ENCODE measurements at regions not wholly inside any gene's neighbourhood (a gene's known extent, or its start where the extent isn't known, plus 50 kb on each side); places are given as distances from the start of the nearest gene placed in this dataset.

DNA sequence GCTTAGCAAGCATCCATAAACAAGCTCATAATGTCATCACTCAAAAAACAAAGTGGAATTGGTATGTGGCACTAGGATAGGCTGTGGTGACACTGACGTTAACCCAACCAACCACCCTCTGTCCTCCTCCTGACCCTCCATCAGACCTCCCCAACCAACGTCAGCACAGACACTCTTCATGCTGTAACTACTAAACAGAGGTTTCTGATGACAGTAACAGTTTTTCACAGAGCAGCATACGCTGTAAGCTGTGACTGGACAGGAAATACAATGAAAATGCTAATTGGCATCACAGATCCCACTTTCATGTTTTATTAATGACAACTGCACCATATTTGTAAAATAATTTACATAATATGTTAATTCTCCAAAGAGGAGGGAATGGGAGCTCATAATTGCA is 238.0 kb downstream of the IRS2 start:
- TF ChIP-seq ZNF610 (tag by site-specific recombination; IDR thresholded peaks at IDR 0.05; ENCODE audit: borderline replicate concordance) (no peak), ZNF10 (tag by site-specific recombination; IDR thresholded peaks at IDR 0.05) (no peak), ELK4 (IDR thresholded peaks at IDR 0.05; ENCODE audit: borderline replicate concordance, low read depth, low read length) (no peak), ZBTB20 (tag by site-specific recombination; IDR thresholded peaks at IDR 0.05) (no peak), ZNF558 (tag by site-specific recombination; IDR thresholded peaks at IDR 0.05) (no peak), ZNF140 (tag by site-specific recombination; IDR thresholded peaks at IDR 0.05) (no peak)
- TF ChIP-seq, protein P1, sequence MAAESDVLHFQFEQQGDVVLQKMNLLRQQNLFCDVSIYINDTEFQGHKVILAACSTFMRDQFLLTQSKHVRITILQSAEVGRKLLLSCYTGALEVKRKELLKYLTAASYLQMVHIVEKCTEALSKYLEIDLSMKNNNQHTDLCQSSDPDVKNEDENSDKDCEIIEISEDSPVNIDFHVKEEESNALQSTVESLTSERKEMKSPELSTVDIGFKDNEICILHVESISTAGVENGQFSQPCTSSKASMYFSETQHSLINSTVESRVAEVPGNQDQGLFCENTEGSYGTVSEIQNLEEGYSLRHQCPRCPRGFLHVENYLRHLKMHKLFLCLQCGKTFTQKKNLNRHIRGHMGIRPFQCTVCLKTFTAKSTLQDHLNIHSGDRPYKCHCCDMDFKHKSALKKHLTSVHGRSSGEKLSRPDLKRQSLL (tag by site-specific recombination; IDR thresholded peaks at IDR 0.05), result no peak
- TF ChIP-seq, protein P2, sequence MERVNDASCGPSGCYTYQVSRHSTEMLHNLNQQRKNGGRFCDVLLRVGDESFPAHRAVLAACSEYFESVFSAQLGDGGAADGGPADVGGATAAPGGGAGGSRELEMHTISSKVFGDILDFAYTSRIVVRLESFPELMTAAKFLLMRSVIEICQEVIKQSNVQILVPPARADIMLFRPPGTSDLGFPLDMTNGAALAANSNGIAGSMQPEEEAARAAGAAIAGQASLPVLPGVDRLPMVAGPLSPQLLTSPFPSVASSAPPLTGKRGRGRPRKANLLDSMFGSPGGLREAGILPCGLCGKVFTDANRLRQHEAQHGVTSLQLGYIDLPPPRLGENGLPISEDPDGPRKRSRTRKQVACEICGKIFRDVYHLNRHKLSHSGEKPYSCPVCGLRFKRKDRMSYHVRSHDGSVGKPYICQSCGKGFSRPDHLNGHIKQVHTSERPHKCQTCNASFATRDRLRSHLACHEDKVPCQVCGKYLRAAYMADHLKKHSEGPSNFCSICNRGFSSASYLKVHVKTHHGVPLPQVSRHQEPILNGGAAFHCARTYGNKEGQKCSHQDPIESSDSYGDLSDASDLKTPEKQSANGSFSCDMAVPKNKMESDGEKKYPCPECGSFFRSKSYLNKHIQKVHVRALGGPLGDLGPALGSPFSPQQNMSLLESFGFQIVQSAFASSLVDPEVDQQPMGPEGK (tag by site-specific recombination; IDR thresholded peaks at IDR 0.05), result no peak
- no peaks in the 10 kb centered on the region for H3K4me1 ChIP-seq (ENCODE audit: control insufficient read depth, insufficient read depth, low read length)
- H3K4me3 ChIP-seq (ENCODE audit: low read depth, low read length), result no peak overlapping the region
- no peaks in the 10 kb centered on the region for H3K36me3 ChIP-seq (ENCODE audit: control insufficient read depth in 2 of 2, insufficient read depth in 1 of 2, low read length in 2 of 2)
- ChIA-PET POLR2A (no interaction called here), CTCF (no interaction called here)
- H3K9me3 ChIP-seq (ENCODE audit: control insufficient read depth, insufficient read depth, low read depth, low read length), result no peaks in the 10 kb centered on the region
- no peak overlapping the region for H3K27ac ChIP-seq (ENCODE audit: extremely low read depth, low read depth, low read length)

DNA sequence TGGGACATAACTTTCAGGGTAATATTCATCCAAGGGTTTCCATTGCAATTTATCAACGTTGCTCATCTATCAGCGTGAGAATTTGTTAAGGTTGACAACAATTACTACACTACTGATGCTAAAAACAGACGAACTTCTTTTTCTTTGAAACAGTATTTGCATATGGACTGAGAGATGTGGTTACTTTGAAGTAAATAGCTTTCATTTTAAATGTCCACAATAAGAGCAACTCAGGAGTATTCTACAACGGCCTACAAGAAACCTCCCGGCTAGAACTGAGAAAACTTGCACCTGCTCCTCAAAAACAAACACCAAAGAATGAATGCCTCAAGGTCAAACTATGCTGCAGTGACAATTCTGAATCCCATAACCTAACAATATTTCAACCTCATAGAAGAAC is 238.4 kb downstream of the IRS2 start:
- TF ChIP-seq ZFP41 (tag by site-specific recombination; IDR thresholded peaks at IDR 0.05; ENCODE audit: borderline replicate concordance) (no peak), SP7 (tag by site-specific recombination; IDR thresholded peaks at IDR 0.05) (no peak), ZNF155 (tag by site-specific recombination; IDR thresholded peaks at IDR 0.05) (no peak), ZBTB10 (tag by site-specific recombination; IDR thresholded peaks at IDR 0.05) (no peak), ZNF169 (tag by site-specific recombination; IDR thresholded peaks at IDR 0.05) (no peak), ZFP69B (tag by site-specific recombination; IDR thresholded peaks at IDR 0.05) (no peak), ZNF776 (tag by site-specific recombination; IDR thresholded peaks at IDR 0.05; ENCODE audit: borderline replicate concordance) (no peak), ZNF660 (tag by site-specific recombination; IDR thresholded peaks at IDR 0.05) (no peak), TRIM28 (IDR thresholded peaks at IDR 0.05; ENCODE audit: borderline replicate concordance, low read length) (no peak), ZNF138 (tag by site-specific recombination; IDR thresholded peaks at IDR 0.05; ENCODE audit: borderline replicate concordance) (no peak), ZNF548 (tag by site-specific recombination; IDR thresholded peaks at IDR 0.05) (no peak), ZBTB1 (tag by site-specific recombination; IDR thresholded peaks at IDR 0.05) (no peak)
- TF ChIP-seq, protein P3, sequence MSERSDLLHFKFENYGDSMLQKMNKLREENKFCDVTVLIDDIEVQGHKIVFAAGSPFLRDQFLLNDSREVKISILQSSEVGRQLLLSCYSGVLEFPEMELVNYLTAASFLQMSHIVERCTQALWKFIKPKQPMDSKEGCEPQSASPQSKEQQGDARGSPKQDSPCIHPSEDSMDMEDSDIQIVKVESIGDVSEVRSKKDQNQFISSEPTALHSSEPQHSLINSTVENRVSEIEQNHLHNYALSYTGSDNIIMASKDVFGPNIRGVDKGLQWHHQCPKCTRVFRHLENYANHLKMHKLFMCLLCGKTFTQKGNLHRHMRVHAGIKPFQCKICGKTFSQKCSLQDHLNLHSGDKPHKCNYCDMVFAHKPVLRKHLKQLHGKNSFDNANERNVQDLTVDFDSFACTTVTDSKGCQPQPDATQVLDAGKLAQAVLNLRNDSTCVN (tag by site-specific recombination; optimal IDR thresholded peaks at IDR 0.05), result no peak
- TF ChIP-seq, protein P4, sequence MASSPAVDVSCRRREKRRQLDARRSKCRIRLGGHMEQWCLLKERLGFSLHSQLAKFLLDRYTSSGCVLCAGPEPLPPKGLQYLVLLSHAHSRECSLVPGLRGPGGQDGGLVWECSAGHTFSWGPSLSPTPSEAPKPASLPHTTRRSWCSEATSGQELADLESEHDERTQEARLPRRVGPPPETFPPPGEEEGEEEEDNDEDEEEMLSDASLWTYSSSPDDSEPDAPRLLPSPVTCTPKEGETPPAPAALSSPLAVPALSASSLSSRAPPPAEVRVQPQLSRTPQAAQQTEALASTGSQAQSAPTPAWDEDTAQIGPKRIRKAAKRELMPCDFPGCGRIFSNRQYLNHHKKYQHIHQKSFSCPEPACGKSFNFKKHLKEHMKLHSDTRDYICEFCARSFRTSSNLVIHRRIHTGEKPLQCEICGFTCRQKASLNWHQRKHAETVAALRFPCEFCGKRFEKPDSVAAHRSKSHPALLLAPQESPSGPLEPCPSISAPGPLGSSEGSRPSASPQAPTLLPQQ (tag by site-specific recombination; IDR thresholded peaks at IDR 0.05), result no peak
- TF ChIP-seq, protein P5, sequence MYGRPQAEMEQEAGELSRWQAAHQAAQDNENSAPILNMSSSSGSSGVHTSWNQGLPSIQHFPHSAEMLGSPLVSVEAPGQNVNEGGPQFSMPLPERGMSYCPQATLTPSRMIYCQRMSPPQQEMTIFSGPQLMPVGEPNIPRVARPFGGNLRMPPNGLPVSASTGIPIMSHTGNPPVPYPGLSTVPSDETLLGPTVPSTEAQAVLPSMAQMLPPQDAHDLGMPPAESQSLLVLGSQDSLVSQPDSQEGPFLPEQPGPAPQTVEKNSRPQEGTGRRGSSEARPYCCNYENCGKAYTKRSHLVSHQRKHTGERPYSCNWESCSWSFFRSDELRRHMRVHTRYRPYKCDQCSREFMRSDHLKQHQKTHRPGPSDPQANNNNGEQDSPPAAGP (tag by site-specific recombination; IDR thresholded peaks at IDR 0.05), result no peak
- Histone ChIP-seq H3K4me3 (ENCODE audit: low read depth, low read length) (no peak overlapping the region), H3K27ac (ENCODE audit: extremely low read depth, low read depth, low read length) (no peak overlapping the region), H3K4me1 (ENCODE audit: control insufficient read depth, insufficient read depth, low read length) (no peaks in the 10 kb centered on the region), H3K36me3 (ENCODE audit: control insufficient read depth in 2 of 2, insufficient read depth in 1 of 2, low read length in 2 of 2) (no peaks in the 10 kb centered on the region), H3K9me3 (ENCODE audit: control insufficient read depth, insufficient read depth, low read depth, low read length) (no peaks in the 10 kb centered on the region)
- CTCF ChIA-PET, result interaction anchor here (0.8 kb wide), 1 partner anchor 139 kb away, joined by 4 read pairs; no protein-coding TSS in a partner anchor
- POLR2A ChIA-PET, result no interaction called here
